HG03558 (cell line): ENCODE measurements at regions not wholly inside any gene's neighbourhood (a gene's known extent, or its start where the extent isn't known, plus 50 kb on each side); places are given as distances from the start of the nearest gene placed in this dataset.

Experiments used
- ATAC-seq: cut with Tn5 transposase; IDR thresholded peaks from one replicate; pipeline ENCODE4 v1.9.1; 2021; ENCODE audit warnings: moderate number of reproducible peaks; ENCODE audit not compliant: unreplicated experiment; ENCODE audit errors: extremely low read depth

DNA sequence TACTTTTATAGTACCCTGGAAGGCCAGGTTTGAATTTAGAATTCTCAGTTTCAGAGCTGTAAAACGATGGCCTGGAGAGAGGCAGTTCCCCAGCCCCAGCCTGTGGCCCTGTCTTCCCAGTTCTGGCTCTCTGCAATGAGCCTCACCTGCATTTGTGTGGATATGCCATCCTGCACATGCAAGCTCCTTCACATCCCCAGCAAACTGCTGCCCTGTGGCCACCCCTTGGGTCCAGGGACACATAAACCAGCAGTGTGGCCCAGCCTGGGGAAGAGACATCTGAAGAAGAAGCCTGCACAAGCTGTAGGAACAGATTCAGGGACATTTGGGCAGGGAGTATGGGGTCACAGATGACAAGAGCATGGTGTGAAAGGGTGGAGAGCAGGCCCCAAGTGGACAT is 174.3 kb upstream of the CRY1 start:
- no peak for ATAC-seq

DNA sequence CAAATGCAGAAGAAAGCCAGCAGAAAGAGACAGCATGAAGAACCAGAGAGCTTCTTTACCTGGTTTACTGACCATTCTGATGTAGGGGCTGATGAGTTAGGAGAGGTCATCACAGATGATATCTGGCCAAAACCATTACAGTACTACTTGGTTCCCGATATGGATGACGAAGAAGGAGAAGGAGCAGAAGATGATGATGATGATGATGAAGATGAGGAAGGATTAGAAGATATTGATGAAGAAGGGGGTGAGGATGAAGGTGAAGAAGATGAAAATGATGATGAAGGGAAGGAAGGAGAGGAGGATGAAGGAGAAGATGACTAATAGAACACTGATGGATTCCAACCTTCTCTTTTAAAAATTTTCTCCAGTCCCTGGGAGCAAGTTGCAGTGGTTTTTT is 178.2 kb upstream of the CRY1 start:
- ATAC-seq: no peak

DNA sequence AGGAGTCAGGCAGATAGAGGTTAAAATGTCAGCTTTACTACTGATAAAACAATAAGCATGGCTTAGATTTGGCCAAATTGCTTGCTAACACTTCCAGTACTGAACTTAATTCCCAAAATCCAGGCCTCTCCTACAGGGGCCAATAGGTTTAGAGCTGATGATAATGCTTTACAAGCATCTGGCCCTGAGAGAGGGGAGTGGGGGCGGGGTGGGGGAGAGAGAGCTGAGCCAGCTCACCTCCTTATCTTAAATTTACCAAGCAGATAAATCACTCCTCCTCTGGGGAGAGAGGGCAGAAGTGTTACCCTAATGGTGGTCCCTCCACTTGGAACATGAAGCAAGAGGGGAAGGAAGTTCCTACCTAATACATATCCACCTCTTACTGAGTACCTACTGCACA is 182.2 kb upstream of the CRY1 start:
- ATAC-seq: no peak

DNA sequence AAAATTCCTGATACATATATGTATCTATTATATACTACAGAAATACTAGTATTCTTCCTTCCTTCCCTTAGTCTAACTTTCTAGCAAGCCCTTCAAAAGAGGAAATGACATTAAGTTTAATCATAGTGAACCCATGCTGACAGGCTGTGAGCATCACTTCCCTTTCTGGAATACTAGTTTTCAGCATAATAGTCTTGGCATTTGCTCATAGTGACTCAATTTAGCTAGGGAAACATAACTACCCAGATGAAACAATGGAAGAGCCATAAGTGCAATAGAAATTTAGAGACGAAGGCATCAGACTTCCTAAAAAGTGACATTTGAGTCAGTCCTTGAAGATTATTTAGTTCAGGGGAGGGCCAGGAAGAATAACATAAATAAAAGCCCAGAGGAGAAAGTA is 184.5 kb upstream of the CRY1 start:
- ATAC-seq: no peak

DNA sequence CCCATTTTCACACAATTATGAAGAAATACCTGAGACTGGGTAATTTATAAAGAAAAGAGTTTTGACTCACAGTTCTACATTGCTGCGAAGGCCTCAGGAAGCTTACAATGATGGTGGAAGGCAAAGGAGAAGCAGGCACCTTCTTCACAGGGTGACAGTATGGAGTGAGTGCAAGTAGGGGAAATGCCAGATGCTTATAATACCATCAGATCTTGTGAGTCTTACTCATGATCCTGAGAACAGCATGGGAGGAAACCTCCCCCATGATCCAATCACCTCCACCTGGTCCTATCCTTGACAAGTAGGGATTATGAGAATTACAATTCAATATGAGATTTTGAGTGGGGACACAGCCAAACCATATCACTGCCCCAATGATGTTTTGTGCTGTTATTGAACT is 189.3 kb upstream of the CRY1 start:
- ATAC-seq: no peak

DNA sequence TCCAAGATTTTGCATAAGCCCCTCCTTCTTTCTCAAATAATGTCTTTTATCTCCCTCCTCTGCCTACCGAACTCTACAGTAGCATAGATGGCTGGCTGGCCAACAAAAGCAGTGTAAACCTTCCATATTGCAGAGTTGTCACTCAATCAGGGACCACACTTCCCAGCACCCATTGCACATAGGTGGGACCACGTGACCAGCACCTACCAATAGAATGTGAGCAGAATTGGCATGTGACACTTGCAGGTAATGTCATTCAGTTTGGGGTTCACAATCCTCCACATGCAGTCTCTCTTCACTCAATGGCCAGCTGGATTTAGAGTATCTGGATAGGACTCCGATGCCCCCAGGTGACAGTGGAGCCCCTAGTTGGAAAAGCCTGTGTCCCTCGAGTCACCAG is 190.3 kb upstream of the CRY1 start:
- ATAC-seq: no peak

DNA sequence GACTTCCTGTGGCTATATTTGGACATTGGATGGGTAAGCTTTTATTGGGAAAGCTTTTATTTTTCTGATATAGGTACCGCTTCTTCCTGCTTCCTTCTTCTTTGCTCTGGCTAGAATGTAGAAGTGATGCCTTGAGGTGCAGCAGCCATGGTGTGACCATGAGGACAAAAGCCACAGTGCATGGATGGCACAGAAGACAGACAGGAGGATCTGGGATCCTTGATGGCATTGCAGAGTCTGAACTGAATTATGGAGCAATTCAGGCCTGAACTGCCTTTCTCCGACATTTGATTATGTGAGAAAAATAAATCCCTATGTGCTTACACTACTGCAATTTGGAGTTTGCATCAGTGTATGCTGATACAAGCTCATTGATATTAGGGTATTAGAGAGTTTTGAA is 191.3 kb upstream of the CRY1 start:
- no peak for ATAC-seq

DNA sequence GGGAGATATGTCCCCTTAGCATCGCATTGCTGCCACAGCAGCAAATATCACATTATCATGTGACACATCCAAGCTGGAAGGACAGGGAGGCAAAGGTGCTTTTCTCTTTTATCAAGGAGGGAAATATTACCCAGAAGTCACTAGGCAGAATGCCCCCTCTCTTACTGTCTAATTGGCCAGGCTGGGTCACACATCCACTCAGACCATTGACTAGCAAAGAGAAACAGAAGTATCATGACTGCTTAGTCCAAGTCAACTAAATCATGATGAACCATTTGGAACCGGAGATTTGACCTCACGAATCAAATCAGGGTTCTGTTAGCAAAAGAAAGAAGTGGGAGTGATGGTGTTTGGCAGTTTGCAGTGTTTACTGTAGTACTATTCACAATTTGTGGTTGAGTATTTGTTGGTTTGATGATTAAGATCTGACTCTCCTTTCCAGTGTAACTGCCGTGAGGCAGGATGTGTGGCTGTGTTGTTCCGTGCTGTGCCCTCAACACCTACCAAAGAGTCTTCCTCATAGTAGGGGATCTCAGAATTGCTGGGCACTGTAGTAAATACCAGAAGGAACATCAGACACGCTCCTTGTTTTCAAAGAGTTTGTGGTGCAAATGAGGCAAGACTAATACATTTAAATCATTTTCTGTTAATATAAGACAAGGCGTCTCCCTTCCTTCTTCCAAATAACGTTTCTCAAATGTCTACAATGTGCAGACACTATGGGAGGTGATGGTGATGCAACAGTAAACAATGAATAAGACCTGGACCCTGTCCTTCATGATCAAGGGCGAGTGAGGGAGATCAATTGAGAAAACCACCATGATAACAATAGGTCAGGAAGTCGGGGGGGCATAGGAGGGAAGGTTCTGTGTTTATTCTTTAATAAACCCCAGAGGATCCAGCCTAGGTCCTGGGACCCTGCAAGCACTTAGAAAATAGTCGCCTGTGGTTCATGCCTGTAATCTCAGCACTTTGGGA is 194.4 kb upstream of the CRY1 start:
- ATAC-seq: no peak

DNA sequence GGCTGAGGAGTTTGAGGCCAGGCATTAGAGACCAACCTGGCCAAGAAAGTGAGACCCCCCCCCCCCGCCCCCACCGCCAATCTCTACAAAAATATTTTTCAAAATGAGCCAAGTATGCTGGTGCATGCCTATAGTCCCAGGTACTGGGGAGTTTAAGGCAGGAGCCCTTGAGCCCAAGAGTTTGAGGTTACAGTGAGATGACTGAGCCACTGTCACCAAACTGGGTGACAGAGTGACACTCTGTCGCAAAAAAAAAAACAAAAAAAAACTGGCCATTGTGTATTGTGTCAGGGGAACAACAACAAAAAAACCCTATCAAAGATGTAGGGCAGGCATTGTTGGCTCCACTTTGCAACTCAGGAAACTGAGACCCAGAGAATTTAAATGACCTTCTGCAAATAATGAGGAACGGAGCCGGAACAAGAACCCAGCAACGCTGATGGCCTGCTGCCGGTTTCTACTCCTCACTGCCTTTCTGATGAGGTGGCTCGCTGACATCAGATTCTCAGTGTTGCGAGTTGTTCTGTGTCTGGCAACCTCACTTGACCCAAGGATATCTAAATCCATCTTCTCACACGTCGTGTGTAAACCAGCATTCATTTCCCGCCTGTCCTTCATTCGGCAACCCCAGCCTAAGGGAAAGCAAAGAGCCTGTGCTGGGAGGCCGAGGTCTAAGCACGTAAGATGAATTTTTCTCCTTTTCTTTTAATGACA is 195.2 kb upstream of the CRY1 start:
- ATAC-seq: no peak

DNA sequence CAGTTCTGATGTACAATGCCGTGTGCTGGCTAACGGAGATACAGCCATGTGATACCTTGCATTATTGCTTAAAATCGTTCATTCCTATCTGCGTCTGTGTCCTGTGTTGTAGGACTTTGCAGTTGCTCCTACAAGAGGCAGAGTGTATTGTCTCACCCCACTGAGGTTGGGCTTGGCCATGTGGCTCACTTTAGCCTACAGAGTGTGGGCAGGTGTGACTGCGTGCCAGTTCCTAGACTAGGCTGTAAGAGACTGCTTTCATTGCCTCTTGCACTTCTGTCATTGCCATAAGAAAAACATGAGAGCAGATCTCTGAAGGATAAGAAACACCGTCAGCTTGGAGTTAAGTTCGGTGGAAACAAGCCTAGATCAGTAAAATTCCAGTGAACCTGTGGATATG is 197.7 kb upstream of the CRY1 start:
- ATAC-seq: no peak

DNA sequence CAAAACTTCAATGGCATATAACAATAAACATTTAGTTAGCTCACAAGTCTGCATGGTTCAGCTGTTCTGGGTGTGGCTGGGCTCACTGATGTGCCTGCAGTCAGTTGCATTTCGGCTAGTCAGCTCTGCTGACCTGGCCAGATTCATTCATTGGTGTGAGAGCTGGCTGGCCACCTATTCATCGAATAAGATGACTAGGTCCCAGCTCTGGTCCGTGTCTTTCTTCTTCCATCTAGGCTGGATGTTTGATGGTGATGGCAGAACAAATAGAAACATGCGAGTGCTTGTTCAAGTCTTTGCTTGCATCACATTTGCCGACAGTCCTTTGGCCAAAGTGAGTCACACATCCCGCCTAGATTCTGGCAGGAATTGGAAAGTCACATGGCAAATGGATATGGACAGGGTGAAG is 203.3 kb upstream of the CRY1 start:
- no peak for ATAC-seq

DNA sequence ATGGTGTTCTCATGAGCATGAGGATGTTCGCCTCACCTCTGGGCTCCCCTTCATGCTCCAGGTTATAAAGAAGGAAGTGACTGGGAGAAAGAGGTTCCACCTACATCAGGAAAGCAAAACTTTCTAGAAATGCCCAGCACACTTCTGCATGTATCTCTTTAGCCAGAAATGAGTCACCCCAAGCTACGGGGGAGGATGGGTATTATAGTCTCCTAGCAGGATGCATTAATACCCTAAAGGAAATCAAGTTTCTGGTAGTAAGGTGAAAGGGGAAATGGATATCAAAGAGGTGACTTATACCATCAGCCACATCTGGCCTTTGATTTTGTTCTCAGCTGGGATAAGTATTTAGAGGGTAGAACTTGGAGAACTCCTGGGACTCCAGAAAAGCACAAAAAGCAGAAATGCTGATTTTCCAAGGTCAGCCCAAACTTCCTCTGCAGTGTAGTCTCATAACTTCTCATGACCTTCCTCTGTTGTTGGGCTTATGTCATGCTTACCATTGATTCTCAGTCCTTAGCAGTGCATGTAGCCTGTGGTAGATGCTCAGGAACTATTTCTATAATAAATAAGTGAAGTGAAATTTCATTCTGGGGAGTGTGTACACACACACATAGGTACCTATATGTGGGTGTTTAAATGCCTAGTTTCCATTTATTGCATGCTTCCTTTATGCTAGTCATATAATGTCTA is 209.4 kb upstream of the CRY1 start:
- no peak for ATAC-seq

DNA sequence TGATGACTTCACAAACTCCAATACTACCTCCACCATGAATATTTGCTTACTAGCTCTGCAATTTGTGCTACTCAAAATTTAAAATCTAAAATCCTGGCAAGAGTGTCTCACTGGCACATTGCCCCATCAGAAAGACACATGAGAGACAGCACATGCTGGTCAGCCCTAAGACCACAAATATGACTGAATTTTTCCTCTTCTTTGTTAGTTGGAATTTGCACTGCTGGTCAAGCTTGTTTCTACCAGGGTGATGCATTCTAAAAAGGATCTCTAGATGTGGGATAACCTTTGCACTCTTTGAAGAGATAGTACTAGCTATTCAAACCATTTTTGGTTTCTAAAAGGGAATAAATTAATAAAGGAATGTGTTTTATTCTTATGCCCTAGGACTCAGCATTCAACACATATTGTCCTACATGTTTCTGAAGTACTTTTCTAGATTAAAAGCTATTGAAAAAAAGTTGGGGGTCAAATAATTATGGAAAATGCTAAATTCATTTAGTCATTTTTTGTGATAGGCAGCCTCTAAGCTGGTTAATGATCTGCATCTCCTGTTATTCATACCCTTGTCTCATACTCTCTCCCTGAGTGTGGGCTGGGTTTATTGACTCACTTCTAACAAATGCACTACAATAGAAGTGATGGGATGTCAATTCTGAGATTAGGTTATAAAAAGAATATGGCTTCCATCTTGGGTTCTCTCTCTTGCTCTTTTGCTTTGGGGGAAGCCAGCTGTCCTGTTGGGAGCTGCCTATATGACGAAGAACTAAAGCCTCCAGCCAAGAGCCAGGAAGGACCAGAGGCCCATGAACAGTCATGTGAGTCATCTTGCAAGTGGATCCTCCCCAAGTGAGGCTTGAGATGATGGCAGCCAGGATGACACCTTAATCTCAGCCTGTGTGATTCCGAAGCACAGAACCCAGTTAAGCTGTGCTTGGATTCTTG is 211.5 kb upstream of the CRY1 start:
- ATAC-seq: no peak

DNA sequence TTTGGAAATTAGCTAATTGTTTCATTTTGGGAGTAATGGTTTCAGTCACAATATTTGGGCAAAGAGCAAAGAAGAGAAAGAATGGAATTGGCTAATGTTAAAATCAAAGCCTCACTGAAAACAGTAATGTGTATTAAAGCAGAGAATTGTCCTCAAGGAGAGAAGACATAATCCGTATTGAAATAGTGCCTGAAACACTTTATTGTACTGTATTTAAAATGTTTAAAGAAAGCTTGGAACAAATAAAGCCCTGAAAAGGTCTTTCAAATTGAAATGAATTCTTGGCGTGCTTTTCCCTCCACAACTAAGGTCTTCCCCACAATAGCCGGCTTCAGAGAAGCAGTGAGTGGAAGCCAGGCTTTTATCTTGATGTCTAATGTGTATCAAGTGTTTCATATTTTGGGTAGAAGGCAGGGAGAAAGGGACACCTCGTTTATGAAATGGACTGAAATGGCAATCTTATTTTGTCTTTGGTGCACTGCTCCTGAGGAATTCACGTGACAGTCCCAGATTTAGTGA is 212.9 kb upstream of the CRY1 start:
- ATAC-seq: no peak

DNA sequence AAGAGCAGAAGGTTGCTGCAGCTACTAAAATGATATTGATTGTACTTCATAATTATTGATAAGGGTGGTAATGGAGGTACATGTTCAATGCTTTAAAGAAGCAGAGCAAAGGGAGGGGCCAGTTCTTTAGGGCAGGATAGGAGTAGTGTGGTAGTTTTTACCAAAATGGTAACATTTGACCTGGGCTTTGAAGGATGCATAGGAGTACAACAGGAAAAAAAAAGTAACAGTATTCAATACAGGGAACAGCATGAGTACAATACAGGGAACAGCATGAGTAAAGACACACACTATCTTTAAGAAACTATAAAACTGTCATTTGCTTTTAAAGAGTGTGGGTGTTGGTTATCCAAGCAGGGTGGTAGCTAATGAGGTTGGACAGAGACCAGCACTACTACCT is 215.0 kb upstream of the CRY1 start:
- no peak for ATAC-seq

DNA sequence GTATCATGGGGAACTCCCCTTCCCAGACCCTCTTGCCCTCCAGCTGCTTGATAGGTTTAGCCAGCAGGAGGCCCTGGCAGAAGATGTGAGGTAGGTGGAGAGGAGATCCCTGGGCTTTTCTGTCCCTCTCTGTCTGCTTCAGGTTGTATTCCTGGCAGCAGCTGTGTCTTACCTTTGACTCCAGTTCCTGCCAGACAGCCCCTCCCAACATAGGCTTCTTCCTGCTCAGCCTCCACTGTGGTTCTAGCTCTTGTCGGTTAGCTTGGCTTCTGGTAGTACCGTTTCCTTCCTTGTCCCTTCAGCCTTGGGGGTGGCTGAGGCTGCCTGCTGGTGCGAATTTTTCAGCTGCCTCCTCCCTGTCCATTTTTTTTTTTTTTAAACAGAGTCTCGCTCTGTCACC is 215.7 kb upstream of the CRY1 start:
- ATAC-seq: no peak

DNA sequence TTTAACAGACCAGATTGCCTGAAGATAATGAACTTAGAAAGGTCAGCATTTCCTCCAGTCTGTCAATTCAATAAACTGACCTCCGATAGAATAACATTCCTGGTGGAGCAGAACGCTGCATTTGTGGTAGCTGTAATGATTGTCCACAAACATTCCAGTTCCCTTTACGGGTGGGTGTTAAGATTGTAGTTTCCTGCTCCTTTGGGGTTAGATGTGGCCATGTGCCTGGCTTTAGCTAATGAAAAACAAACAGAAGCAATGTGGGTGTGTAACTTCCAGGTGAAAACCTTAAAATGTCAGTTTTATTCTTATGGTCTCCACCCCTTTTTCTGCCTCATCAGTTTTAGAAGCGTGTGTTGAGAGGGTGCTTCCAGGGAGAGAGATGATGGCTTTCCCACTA is 217.3 kb upstream of the CRY1 start:
- ATAC-seq: no peak

DNA sequence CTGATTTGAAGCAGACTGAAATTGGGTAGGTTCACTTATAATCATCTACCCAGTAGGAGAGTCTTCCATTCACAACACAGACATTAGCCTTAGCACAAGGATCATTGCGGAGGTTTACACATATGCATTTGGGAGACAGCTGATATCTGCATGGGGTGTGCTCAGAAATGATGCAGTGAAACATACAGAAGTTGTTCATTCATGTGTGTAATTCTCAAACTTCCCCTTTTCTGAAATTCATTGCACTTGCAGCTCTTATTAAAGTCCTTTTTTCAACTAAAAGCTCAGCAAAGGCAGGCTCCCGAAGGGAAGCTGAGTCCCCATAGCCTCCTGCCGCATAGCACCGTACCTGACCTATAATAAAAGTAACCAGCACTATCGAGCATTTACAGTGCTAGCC is 218.3 kb upstream of the CRY1 start:
- ATAC-seq: no peak

DNA sequence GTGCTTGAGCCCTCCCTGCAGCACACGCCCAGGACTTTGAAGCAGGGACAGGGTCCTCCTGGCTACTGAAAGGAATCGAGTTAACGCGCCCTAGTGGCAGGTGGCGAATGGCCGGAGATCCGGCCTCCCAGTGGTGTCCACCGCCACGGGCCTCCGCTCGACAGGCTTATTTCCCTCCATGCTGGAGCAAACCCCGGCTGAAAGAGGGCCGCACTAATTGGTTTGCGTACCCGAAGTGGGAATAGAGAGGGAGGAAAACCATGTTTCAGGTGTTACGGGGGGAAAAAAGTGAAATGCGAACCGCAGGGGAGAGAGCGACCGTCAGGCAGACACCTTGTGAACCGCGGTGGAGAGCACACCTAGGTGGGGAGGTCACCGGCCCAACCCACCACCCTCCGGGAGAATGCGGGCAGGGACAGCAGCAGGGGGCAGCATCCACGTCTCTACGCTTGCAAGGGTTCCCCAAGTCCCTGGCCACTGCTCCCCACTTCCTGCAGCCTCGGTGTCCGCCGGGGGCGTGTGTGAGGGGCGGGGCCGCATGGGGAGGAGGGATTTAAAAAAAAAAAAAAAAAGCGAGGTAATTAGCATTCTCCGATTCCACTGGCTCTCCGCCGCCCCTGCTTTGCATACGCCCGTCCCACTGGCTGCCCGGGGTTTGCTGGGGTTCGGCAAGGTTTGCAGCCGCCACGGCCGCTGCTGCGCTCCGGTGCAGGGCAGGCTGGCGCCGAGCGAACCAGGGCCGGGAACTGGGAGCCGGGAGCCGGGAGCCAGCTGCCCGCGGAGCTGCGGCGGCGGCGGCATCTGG is 224.6 kb upstream of the CRY1 start:
- no peak for ATAC-seq
